A549 (cell line): ENCODE measurements at regions not wholly inside any gene's neighbourhood (a gene's known extent, or its start where the extent isn't known, plus 50 kb on each side); places are given as distances from the start of the nearest gene placed in this dataset.

Experiments
- ATAC-seq, 2 experiments: fragments of 200-7000 bp in 1 of 2; fragments of >200 bp in 1 of 2; cut with Nextera tagmentation in 1 of 2; cut with Tn5 transposase in 1 of 2; 3 replicates each; pipeline versions ENCODE4 v1.8.0 to v1.9.1; 2018 to 2020; ENCODE audit warnings: mild to moderate bottlenecking in 1 of 2, moderate library complexity in 1 of 2
- CTCF ChIA-PET: fragments of 300-600 bp; sonication (Branson Sonifier 250); formaldehyde crosslinking; extraction: SDS; loops from one replicate; lab custom pipeline; 2021; ENCODE audit warnings: antibody characterized with exemption, inconsistent platforms; lab: Yijun Ruan, JAX
- POLR2A ChIA-PET: fragments of 350-600 bp; formaldehyde crosslinking; extraction: SDS; loops from one replicate; lab custom pipeline; 2021; ENCODE audit warnings: antibody characterized with exemption, inconsistent platforms; lab: Yijun Ruan, JAX
- DNase-seq, 2 experiments: peaks; one replicate each; pipeline versions ENCODE4 v3.0.0 to v3.0.0-alpha.2; 2011 to 2016; ENCODE audit warnings: low read depth in 1 of 2, low spot score in 1 of 2
- FAIRE-seq: peaks from 2 replicates; lab custom pipeline; 2011; peaks lifted over from hg19 to GRCh38; lab: Jason Lieb, UNC
- H3K27ac ChIP-seq, 2 experiments: fragments of >200 bp; sonication (Bioruptor Twin); formaldehyde crosslinking; 3 replicates each; pipeline ENCODE4 v1.5.1; 2016 to 2017
- H3K4me1 ChIP-seq: fragments of >200 bp; sonication (Bioruptor Twin); formaldehyde crosslinking; 3 replicates; pipeline ENCODE4 v1.6.1; 2016
- H3K4me2 ChIP-seq: fragments of >200 bp; sonication (Bioruptor Twin); formaldehyde crosslinking; 3 replicates; pipeline ENCODE4 v1.6.1; 2016
- H3K4me3 ChIP-seq: fragments of >200 bp; sonication (Bioruptor Twin); formaldehyde crosslinking; 3 replicates; pipeline ENCODE4 v1.5.1; 2016
- H3K9me3 ChIP-seq: fragments of >200 bp; sonication (Bioruptor Twin); formaldehyde crosslinking; 3 replicates; pipeline ENCODE4 v1.6.1; 2016
- BHLHE40 ChIP-seq: IDR thresholded peaks from 2 replicates; pipeline ENCODE4 v1.6.1; 2012; ENCODE audit warnings: low read depth, low read length, inconsistent platforms
- CBX2 ChIP-seq: fragments of 200-600 bp; sonication (generic); IDR thresholded peaks from 2 replicates; pipeline ENCODE4 v1.6.1; 2016; ENCODE audit warnings: low read depth, mild to moderate bottlenecking, borderline replicate concordance
- EHMT2 ChIP-seq: fragments of 200-600 bp; sonication (generic); IDR thresholded peaks from 2 replicates; pipeline ENCODE4 v1.6.1; 2016; ENCODE audit warnings: antibody characterized with exemption, low read depth, mild to moderate bottlenecking, moderate library complexity
- FOSB ChIP-seq: fragments of 250-450 bp; sonication (Bioruptor Pico); IDR thresholded peaks from 2 replicates; pipeline ENCODE4 v1.5.0; 2020; ENCODE audit warnings: mild to moderate bottlenecking, moderate library complexity
- GATA3 ChIP-seq: IDR thresholded peaks from 2 replicates; pipeline ENCODE4 v1.6.1; 2012; ENCODE audit warnings: borderline replicate concordance
- HEYL ChIP-seq: fragments of 250-450 bp; sonication (Bioruptor Pico); IDR thresholded peaks from 2 replicates; pipeline ENCODE4 v1.8.0; 2021; ENCODE audit warnings: mild to moderate bottlenecking, moderate library complexity
- HOXA7 ChIP-seq: fragments of 250-450 bp; sonication (Bioruptor Pico); IDR thresholded peaks from 2 replicates; pipeline ENCODE4 v1.5.0; 2020; ENCODE audit warnings: mild to moderate bottlenecking, moderate library complexity
- HOXB13 ChIP-seq: fragments of 250-450 bp; sonication (Bioruptor Pico); IDR thresholded peaks from 2 replicates; pipeline ENCODE4 v1.5.0; 2020; ENCODE audit warnings: low read depth, mild to moderate bottlenecking, moderate library complexity
- KDM1A ChIP-seq: fragments of 200-600 bp; sonication (generic); IDR thresholded peaks from 2 replicates; pipeline ENCODE4 v1.6.1; 2016; ENCODE audit warnings: low read depth, mild to moderate bottlenecking
- KDM5A ChIP-seq: fragments of 200-600 bp; sonication (generic); IDR thresholded peaks from 2 replicates; pipeline ENCODE4 v1.6.1; 2016; ENCODE audit warnings: antibody characterized with exemption, mild to moderate bottlenecking
- MAZ ChIP-seq: fragments of 150-350 bp; IDR thresholded peaks from 2 replicates; pipeline ENCODE4 v1.6.1; 2014; ENCODE audit warnings: antibody characterized with exemption, low read depth, low read length, borderline replicate concordance
- MYC ChIP-seq: IDR thresholded peaks from 2 replicates; pipeline ENCODE4 v1.6.1; 2012; ENCODE audit warnings: mild to moderate bottlenecking, inconsistent platforms, low read length, improper control_type of control experiment, borderline replicate concordance
- PHF8 ChIP-seq: fragments of 200-600 bp; sonication (generic); IDR thresholded peaks from 2 replicates; pipeline ENCODE4 v1.6.1; 2016; ENCODE audit warnings: low read depth, mild to moderate bottlenecking, antibody characterized with exemption, moderate library complexity, borderline replicate concordance
- POLR2AphosphoS2 ChIP-seq: conservative IDR thresholded peaks from 2 replicates; pipeline ENCODE4 v1.6.1; 2012; ENCODE audit warnings: low read length, improper control_type of control experiment, inconsistent platforms
- RAD21 ChIP-seq, 2 experiments: fragments of >200 bp in 1 of 2; sonication (Bioruptor Twin) in 1 of 2; formaldehyde crosslinking in 1 of 2; IDR thresholded peaks in 1 of 2; conservative IDR thresholded peaks in 1 of 2; 2 replicates in 1 of 2; 3 replicates in 1 of 2; pipeline ENCODE4 v1.6.1; 2012 to 2018; ENCODE audit warnings: inconsistent platforms in 1 of 2
- RARB ChIP-seq: fragments of 250-450 bp; sonication (Bioruptor Pico); IDR thresholded peaks from 2 replicates; pipeline ENCODE4 v1.8.0; 2021; ENCODE audit warnings: mild to moderate bottlenecking, moderate library complexity
- RFX5 ChIP-seq: fragments of 450-650 bp; IDR thresholded peaks from 2 replicates; pipeline ENCODE4 v1.7.1; 2014; ENCODE audit warnings: antibody characterized with exemption, mild to moderate bottlenecking, moderate library complexity
- SREBF2 ChIP-seq: fragments of 450-650 bp; IDR thresholded peaks from 2 replicates; pipeline ENCODE4 v1.6.1; 2014; ENCODE audit warnings: mild to moderate bottlenecking, moderate library complexity
- TP53 ChIP-seq: fragments of 250-450 bp; sonication (Bioruptor Pico); IDR thresholded peaks from 2 replicates; pipeline ENCODE4 v1.5.0; 2021; ENCODE audit warnings: mild to moderate bottlenecking, moderate library complexity
- ZC3H11A ChIP-seq: fragments of 450-650 bp; IDR thresholded peaks from 2 replicates; pipeline ENCODE4 v1.6.1; 2014; ENCODE audit warnings: antibody characterized with exemption, mild to moderate bottlenecking
- ZNF302 ChIP-seq: fragments of 250-450 bp; sonication (Bioruptor Pico); IDR thresholded peaks from 2 replicates; pipeline ENCODE4 v1.9.0; 2021; ENCODE audit warnings: inconsistent platforms, mild to moderate bottlenecking, moderate library complexity
- WGBS: methylation state at CpG from one replicate; pipeline ENCODE4 v1.1.6; 2017; ENCODE audit errors: missing lambda C conversion rate; 5-methylcytosine and 5-hydroxymethylcytosine counted together
- TF ChIP-seq, protein P1 (sequence below): fragments of 250-450 bp; sonication (Bioruptor Pico); IDR thresholded peaks from 2 replicates; pipeline ENCODE4 v1.5.0; 2020; ENCODE audit warnings: low read depth, mild to moderate bottlenecking, moderate library complexity
- TF ChIP-seq, protein P2 (sequence below): fragments of 450-650 bp; IDR thresholded peaks from 2 replicates; pipeline ENCODE4 v1.6.1; 2014; ENCODE audit warnings: antibody characterized with exemption
- TF ChIP-seq, protein P3 (sequence below): IDR thresholded peaks from 2 replicates; pipeline ENCODE4 v1.6.1; 2012; ENCODE audit warnings: low read depth, borderline replicate concordance
- TF ChIP-seq, protein P4 (sequence below): fragments of >200 bp; sonication (Bioruptor Twin); formaldehyde crosslinking; IDR thresholded peaks from 3 replicates; pipeline ENCODE4 v1.5.1; 2016
- TF ChIP-seq, protein P5 (sequence below): fragments of 250-450 bp; sonication (Bioruptor Pico); IDR thresholded peaks from 2 replicates; pipeline ENCODE4 v1.5.0; 2021; ENCODE audit warnings: mild to moderate bottlenecking, moderate library complexity, borderline replicate concordance
- TF ChIP-seq, protein P6 (sequence below): IDR thresholded peaks from 2 replicates; pipeline ENCODE4 v1.6.1; 2012

DNA sequence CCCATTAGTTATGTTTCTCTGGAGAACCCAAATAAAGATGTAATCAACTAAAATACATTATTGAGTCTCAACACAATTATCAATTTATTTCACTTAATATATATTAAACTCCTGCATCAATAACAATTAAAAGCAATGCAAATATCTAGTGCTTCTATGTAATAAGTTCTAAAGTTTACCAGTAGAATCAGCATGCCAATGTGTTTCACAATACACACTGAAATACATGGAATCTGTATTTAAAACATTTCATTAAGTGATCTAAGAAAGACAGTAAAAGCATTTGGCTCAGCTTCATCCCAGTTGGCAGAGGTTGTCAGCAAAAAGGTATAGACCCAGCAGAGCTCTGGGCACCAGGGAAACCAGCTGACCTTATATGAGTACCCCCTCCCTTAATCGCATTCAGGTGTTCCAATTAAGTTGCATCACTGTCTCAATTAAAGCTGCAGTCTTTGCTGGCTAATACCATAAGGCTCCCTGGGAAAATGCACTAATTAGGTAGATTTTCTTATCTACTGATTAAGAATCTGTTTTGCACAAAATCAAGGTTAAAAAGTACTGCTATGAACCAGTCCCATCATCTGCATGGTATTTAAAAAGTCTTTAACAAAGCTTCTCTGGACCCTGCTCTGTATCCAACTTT is 63.1 kb downstream of the NIBAN1 start:
- Histone ChIP-seq H3K9me3 (no peaks in the 10 kb centered on the region), H3K4me1 (no peaks in the 10 kb centered on the region), H3K4me2 (no peak overlapping the region), H3K27ac (no peak overlapping the region), H3K4me3 (no peak overlapping the region)
- ChIA-PET POLR2A (no interaction called here), CTCF (no interaction called here)
- DNase-seq (no peak), ATAC-seq (no peak), FAIRE-seq (no peak)
- 35% methylated on average over 1 of the region's 1 CpG for WGBS
- TF ChIP-seq PHF8 (no peak), KDM1A (no peak), MYC (no peak), SREBF2 (no peak), EHMT2 (no peak), ZNF302 (CRISPR knock-in tag) (no peak), KDM5A (no peak), MAZ (no peak)
- TF ChIP-seq, protein P1, sequence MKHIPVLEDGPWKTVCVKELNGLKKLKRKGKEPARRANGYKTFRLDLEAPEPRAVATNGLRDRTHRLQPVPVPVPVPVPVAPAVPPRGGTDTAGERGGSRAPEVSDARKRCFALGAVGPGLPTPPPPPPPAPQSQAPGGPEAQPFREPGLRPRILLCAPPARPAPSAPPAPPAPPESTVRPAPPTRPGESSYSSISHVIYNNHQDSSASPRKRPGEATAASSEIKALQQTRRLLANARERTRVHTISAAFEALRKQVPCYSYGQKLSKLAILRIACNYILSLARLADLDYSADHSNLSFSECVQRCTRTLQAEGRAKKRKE (CRISPR knock-in tag) = no peak
- TF ChIP-seq, protein P2, sequence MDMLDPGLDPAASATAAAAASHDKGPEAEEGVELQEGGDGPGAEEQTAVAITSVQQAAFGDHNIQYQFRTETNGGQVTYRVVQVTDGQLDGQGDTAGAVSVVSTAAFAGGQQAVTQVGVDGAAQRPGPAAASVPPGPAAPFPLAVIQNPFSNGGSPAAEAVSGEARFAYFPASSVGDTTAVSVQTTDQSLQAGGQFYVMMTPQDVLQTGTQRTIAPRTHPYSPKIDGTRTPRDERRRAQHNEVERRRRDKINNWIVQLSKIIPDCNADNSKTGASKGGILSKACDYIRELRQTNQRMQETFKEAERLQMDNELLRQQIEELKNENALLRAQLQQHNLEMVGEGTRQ = no peak
- TF ChIP-seq, protein P3, sequence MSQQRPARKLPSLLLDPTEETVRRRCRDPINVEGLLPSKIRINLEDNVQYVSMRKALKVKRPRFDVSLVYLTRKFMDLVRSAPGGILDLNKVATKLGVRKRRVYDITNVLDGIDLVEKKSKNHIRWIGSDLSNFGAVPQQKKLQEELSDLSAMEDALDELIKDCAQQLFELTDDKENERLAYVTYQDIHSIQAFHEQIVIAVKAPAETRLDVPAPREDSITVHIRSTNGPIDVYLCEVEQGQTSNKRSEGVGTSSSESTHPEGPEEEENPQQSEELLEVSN = no peak

DNA sequence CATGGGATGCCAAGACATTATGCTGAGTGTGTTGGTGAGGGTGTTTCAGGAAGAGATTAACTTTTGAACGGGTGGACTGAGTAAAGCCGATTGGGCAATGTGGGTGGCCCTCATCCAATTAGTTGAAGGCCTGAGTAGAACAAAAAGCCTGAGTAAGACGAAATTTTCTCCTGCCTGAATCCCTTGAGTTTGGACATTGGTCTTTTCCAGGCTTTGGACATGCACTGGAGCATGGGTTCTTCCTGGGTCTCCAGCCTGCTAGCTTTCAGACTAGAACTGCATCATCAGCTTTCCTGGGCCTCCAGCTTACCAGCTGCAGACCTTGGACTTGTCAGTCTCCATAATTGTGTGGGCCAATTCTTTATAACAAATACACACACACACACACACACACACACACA is 63.6 kb downstream of the NIBAN1 start:
- H3K9me3 ChIP-seq = no peaks in the 10 kb centered on the region
- 33% methylated on average over 3 of the region's 3 CpGs for WGBS
- FAIRE-seq (no peak), DNase-seq (no peak), ATAC-seq (no peak)
- CTCF ChIA-PET = no interaction called here
- POLR2A ChIA-PET = no interaction called here
- TF ChIP-seq, protein P4, sequence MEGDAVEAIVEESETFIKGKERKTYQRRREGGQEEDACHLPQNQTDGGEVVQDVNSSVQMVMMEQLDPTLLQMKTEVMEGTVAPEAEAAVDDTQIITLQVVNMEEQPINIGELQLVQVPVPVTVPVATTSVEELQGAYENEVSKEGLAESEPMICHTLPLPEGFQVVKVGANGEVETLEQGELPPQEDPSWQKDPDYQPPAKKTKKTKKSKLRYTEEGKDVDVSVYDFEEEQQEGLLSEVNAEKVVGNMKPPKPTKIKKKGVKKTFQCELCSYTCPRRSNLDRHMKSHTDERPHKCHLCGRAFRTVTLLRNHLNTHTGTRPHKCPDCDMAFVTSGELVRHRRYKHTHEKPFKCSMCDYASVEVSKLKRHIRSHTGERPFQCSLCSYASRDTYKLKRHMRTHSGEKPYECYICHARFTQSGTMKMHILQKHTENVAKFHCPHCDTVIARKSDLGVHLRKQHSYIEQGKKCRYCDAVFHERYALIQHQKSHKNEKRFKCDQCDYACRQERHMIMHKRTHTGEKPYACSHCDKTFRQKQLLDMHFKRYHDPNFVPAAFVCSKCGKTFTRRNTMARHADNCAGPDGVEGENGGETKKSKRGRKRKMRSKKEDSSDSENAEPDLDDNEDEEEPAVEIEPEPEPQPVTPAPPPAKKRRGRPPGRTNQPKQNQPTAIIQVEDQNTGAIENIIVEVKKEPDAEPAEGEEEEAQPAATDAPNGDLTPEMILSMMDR = no peak
- no peak for TF ChIP-seq TP53 (CRISPR knock-in tag)
- H3K4me1 ChIP-seq = peaks cover 3% of the 10 kb centered on the region; the same call in 2 of the 3 replicates
- no peak overlapping the region for H3K4me2 ChIP-seq
- no peak overlapping the region for H3K4me3 ChIP-seq
- no peak overlapping the region for H3K27ac ChIP-seq

DNA sequence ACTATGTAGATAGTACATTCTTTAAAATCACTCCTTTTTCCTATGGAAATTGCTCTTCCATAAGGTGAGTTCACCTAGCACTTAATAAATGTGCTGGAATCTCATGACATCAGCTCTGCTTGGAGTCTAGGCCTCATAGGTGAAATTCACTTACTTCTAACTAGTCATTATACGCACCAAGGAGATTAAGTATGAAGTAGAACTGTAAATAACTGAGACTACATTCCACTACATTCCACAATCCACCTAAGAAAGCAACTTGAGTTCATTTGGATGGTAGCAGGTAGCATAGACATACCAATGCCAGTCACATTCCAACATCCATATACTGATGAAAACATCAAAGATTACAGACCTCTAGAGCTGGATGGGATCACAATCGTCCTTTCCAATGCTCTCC is 64.3 kb downstream of the NIBAN1 start:
- ChIA-PET POLR2A (no interaction called here), CTCF (no interaction called here)
- no peak overlapping the region for H3K27ac ChIP-seq
- ATAC-seq (no peak), DNase-seq (no peak), FAIRE-seq (no peak)
- TF ChIP-seq RFX5 (no peak), EHMT2 (no peak), HOXB13 (no peak), KDM5A (no peak), GATA3 (no peak)
- WGBS = 60% methylated on average over 2 of the region's 2 CpGs
- no peak overlapping the region for H3K4me2 ChIP-seq
- peaks cover 9% of the 10 kb centered on the region; the same call in 2 of the 3 replicates for H3K4me1 ChIP-seq
- no peak overlapping the region for H3K4me3 ChIP-seq
- no peaks in the 10 kb centered on the region for H3K9me3 ChIP-seq

DNA sequence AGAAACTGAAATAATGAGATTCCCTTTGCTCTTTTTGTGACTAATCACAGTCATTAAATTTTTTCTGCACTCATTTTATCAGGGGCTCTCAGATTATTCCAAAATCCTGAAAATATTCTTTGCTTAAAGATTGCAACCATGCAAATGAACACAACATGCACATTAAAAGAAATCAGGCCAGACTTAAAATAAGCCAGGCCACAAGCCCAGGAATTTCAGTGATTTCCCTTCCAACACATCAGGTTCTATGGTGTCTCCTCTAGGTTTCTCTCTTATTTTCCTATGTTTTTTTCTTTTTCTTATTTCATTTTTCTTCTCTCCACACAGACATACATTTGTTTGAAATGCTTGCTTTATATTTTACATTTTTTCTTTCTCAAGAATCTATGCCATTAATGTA is 65.3 kb downstream of the NIBAN1 start:
- CTCF ChIA-PET = no interaction called here
- TF ChIP-seq, protein P5, sequence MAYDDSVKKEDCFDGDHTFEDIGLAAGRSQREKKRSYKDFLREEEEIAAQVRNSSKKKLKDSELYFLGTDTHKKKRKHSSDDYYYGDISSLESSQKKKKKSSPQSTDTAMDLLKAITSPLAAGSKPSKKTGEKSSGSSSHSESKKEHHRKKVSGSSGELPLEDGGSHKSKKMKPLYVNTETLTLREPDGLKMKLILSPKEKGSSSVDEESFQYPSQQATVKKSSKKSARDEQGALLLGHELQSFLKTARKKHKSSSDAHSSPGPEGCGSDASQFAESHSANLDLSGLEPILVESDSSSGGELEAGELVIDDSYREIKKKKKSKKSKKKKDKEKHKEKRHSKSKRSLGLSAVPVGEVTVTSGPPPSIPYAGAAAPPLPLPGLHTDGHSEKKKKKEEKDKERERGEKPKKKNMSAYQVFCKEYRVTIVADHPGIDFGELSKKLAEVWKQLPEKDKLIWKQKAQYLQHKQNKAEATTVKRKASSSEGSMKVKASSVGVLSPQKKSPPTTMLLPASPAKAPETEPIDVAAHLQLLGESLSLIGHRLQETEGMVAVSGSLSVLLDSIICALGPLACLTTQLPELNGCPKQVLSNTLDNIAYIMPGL (CRISPR knock-in tag) = no peak
- no peak for TF ChIP-seq HOXA7 (CRISPR knock-in tag)
- no peak for TF ChIP-seq RARB (CRISPR knock-in tag)
- TF ChIP-seq RAD21 (conservative IDR thresholded peaks at IDR 0.05 in 1 of 2, IDR thresholded peaks at IDR 0.05 in 1 of 2) = no peak
- no peak for TF ChIP-seq POLR2AphosphoS2
- TF ChIP-seq CBX2 = no peak
- TF ChIP-seq, protein P6, sequence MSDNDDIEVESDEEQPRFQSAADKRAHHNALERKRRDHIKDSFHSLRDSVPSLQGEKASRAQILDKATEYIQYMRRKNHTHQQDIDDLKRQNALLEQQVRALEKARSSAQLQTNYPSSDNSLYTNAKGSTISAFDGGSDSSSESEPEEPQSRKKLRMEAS = no peak
- no peak for TF ChIP-seq ZC3H11A
- TF ChIP-seq BHLHE40 = no peak
- TF ChIP-seq HEYL (CRISPR knock-in tag) = no peak
- TF ChIP-seq FOSB = no peak

More for the DNA sequence above, 65.3 kb downstream of the NIBAN1 start:
- H3K4me1 ChIP-seq = peaks cover 9% of the 10 kb centered on the region; the same call in 2 of the 3 replicates
- H3K4me3 ChIP-seq = no peak overlapping the region
- no peak for ATAC-seq
- DNase-seq = no peak
- POLR2A ChIA-PET = no interaction called here
- no peak overlapping the region for H3K27ac ChIP-seq
- no peaks in the 10 kb centered on the region for H3K9me3 ChIP-seq
- no peak for FAIRE-seq
- H3K4me2 ChIP-seq = no peak overlapping the region
